GM21737 (cell line): ENCODE measurements at regions not wholly inside any gene's neighbourhood (a gene's known extent, or its start where the extent isn't known, plus 50 kb on each side); places are given as distances from the start of the nearest gene placed in this dataset.
"Not testable (repeated sequence)": the region's sequence is repeated elsewhere in the genome, so short reads cannot be mapped to it uniquely, and the experiment has no call there.

Experiments used
- ATAC-seq: cut with Tn5 transposase; IDR thresholded peaks from one replicate; pipeline ENCODE4 v1.9.1; 2021; ENCODE audit warnings: mild to moderate bottlenecking, moderate library complexity; ENCODE audit not compliant: unreplicated experiment

DNA sequence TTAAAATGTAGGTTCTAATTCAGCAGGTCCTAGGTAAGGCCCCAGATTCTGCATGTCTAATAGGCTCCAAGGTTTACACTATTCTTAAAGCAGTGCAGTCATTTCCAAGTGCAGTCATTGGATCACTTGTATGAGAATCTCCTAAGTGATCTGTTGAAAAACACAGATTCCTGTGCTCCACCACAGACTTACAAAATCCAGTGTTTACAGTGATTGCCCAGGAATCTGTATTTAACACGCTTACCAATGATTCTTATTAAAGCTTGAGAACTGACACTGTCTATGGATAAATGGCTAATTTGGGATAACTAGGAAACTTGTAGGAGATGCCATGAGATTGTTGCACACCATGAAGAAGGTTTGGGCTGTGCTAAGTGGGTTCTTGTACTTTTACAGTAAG is 104.6 kb upstream of the PLEKHG1 start:
- no peak for ATAC-seq

DNA sequence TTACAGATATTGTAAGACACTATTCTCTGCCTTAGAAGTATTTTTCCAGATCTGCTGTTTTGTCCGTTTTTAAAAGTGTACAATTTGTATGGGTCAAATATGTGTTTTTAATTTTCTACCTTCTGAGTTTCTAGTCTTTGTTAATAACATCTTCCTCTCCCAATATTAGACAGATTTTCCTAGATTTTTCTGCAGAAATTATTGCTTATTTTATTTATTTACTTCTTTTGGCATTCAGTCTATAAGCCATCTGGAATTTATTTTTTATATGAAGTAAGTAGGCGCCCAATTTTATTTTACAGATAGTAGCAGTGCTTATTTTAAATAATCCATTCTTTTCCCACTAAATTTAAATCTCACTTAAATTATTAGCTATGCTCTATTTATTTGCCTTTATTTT is 103.1 kb upstream of the PLEKHG1 start:
- ATAC-seq, result no peak

DNA sequence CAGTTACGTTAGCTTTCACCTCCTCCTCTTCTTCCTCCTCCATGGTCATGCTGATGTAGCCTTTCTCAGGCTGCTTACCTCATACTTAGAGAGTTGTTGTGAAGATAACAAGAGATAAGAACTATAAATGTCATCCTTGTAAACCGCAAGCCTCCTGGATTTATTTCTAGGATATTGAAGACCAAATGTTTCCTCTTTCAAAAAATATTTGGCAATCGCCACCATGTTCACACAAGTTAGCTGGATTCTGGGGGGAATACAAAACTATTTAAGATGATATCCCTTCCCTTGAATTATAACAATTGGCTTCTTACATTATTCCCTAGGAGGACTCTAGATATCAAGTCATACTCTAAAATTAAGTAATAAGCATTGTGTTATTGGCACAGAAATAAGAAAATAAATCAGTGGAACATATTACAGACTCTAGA is 99.8 kb upstream of the PLEKHG1 start:
- no peak for ATAC-seq

DNA sequence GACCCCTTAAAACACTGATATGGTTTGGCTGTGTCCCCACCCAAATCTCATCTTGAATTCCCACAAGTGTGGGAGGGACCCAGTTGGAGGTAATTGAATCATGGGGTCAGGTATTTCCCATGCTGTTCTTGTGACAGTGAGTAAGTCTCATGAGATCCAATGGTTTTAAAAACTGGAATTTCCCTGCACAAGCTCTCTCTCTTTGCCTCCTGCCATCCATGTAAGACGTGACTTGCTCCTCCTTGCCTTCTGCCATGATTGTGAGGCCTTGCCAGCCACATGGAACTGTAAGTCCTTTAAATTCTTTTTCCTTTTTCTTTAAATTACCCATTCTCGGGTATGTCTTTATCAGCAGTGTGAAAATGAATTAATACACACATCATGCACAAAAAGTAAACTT is 99.1 kb upstream of the PLEKHG1 start:
- ATAC-seq, result not testable (repeated sequence)

DNA sequence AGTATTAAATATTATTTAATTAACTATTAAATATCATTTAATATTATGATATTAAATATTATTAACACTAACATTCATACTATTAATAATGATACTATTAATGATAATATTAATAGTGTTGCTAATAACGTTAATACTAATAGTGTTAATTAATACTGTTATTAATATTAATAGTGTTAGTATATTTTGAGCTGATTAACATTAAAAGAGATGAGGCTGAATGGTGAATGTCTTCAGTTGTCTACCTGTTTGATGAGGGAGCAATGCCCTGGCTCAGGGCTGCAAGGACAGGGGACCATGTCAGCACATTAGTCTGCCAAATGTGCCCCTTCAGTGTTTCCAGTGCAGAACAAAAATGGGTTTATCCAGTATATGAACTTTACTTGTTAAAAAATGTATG is 96.6 kb upstream of the PLEKHG1 start:
- no peak for ATAC-seq

DNA sequence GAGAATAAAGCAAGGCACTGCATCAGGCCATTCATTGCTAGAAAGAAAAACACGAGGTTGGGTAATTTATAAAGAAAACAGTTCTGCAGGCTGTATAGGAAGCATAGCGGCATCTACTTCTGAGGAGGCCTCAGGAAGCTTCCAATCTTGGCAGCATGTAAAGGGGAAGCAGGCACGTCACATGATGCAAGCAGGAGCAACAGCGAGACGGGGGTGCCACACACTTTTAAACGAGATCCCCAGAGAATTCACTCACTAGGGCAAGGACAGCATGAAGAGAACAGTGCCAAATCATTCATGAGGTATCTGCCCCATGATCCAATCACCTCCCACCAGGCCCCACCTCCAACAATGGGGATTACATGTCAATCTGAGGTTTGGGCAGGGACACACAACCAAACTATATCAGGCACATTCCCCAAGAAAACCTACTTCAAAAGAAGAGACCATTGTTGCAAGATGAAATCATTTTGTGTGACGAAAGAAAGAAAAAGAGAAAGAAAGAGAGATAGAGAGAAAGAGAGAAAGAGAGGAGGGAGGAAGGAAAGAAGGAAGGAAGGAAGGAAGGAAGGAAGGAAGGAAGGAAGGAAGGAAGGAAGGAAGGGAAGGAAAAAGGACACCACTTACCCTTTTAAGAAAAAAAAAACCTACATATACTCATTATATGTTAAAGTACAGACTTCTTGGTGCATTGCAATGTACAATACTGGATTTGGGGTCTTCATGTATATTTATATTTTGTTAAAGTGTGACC is 95.9 kb upstream of the PLEKHG1 start:
- no peak for ATAC-seq

DNA sequence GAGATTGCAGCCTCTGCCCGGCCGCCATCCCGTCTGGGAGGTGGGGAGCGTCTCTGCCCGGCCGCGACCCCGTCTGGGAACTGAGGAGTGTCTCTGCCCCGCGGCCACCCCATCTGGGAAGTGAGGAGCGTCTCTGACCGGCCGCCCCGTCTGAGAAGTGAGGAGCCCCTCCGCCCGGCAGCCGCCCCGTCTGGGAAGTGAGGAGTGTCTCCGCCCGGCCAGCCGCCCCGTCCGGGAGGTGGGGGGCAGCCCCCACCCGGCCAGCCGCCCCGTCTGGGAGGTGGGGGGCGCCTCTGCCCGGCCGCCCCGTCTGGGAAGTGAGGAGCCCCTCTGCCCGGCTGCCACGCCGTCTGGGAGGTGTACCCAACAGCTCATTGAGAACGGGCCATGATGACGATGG is 92.3 kb upstream of the PLEKHG1 start:
- not testable (repeated sequence) for ATAC-seq

DNA sequence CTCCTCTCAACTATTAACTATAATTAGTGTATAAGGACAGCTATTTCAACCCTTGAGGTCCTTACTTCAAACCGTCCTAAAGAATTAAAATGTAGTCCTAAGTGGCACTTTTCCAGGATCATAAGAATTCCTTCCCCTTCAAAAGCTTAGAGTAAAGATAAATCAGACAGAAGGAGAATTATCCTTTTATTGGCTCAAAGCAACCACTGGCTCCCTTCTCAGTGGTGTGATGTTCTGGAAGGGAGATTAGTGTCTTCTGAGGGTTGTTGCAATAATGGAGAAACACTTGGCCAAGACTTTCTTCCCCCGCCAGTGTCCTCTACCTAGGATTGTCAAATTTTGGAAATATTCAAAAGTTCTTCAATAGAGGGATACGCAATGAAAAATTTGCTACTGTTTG is 89.1 kb upstream of the PLEKHG1 start:
- no peak for ATAC-seq

DNA sequence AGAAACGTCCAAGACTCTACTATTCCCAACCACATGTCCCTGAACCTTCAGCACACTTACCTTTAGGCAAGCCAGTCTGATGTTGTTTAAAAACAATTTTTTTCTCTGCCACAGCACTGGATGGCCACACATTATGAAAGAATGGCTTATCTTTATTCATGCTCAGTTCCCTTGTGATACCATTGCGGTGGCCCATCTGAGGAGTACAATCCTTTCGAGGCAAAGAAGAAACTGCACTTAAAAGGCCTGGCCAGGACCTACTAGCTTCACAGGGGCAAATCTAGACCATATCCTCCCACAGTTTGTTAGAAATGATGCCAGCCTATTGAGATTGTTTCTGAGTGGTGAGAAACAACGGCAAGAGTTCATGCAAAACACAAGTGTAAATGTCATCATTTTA is 88.4 kb upstream of the PLEKHG1 start:
- no peak for ATAC-seq

DNA sequence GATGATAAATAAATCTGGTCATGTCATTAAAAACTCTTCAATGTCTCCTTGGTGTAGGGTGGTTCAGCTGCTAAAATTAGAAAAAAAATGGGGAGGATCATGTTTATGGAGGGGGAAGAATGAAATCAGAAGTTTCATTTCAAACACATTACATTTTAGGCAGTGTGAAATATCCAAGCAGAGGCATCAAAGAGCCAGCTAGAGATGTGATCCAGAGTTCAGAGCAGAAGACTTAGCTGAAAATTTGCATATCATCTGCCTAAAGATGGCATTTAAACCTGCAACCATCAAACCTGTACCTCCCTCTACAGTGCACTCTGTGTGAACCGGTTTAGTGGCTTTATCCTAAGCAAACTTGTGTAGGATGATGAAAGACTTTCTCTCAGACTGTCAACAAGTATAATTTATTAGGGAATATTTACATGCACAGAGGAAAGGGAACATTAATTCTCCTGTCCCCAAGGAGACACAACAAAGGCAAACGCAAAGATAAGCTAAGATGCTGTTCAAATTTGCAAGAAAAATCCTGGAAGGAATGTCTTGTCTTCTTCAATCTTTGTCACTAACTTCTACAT is 84.8 kb upstream of the PLEKHG1 start:
- ATAC-seq, result no peak

DNA sequence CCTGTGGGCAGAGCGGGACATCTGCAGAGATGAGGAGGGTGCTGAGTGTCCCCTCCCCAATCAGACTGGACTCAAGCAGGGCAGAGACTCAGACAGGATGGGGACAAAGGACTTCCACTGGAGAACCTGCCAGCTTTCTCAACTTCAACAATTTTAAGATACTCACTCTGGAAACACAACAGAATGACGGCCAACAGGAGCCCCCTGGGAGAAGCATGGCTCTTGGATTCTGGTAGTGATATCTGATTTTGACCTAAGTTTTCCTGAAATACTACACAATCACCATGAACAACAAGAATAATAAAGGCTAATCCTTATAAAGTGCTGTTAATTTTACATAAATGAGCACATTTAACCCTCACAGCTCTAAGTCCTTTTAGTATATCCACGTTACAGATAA is 83.5 kb upstream of the PLEKHG1 start:
- ATAC-seq, result no peak

DNA sequence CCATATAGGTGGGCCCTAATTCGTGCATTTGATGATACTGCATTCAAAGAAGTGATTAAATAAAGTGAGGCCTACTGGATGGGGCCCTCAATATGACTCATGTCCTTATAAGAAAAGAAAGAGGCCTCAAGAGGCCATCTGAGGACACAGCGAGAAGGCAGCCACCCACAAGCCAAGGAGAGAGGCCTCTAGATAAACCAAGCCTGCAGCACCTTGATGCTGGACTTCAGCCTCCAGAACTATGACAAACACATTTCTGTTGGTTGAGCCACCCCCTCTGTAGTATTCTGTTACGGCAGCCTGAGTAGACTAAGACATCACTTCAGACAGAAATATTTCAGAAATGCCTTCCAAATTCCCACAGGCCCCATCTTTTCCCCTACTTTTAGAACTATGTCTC is 82.5 kb upstream of the PLEKHG1 start:
- no peak for ATAC-seq

DNA sequence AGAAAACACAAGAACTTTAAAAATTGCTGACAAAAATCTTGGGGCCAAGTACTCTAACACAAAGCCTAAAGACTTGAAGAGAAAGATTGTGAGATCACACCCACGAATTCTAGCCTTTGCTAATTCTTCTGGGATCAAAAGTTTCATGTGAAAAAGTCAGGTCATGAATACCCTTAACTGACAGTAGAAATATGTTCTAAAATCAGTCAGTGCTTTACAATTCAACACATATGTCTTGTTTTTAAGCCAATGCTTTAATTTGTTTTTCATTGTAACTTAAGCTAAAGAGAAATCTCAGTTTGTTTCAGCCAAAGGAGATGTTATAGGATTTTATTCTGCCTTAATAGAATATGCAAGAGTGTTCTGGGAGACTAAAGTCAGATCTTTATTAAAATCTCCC is 78.2 kb upstream of the PLEKHG1 start:
- no peak for ATAC-seq

DNA sequence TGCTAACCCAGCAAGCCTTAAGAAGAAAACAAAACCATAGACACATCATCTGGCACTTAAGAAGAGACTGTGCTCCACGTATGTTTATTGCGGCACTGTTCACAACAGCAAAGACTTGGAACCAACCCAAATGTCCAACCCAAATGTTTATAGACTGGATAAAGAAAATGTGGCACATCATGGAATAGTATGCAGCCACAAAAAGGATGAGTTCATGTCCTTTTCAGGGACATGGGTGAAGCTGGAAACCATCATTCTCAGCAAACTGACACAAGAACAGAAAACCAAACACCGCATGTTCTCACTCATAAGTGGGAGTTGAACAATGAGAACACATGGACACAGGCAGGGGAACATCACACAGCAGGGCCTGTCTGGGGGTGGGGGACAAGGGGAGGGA is 76.5 kb upstream of the PLEKHG1 start:
- ATAC-seq, result not testable (repeated sequence)

DNA sequence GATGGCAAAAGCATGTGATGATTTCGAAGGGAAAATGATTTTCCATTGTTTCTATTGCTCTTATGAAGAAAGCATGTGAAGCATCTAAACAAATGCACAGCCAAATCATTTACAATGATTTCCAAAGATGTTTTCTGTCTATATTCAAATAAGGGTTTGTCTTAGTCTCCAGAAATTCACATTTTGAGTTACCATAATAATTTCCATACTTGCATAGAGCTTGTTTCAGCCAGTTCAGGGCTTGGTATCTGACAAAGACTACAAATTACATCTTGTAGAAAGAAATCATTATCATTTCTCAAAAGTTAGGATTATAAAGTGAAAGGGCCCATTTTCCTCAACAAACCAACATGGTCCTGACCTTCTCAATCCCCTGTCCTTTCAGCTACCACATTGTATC is 74.4 kb upstream of the PLEKHG1 start:
- ATAC-seq, result no peak

DNA sequence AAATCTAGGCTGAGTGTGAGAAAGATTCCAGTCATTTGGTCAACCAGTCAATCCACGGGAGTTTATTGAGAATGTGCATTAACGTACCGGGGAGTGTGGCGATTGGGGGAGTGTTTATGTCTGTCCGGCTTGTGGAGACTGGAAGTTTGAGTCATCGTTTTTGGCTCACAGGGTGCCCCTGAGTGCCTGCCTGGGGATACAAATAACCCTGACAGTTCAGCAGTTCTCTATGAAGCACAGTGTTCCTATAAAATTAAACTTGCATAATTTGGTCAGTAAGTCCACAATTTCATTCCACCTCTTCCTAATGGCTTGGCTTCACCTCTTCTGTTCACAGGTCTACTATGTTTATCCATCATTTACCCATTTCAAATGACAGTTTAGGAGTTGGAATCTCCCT is 72.6 kb upstream of the PLEKHG1 start:
- no peak for ATAC-seq

DNA sequence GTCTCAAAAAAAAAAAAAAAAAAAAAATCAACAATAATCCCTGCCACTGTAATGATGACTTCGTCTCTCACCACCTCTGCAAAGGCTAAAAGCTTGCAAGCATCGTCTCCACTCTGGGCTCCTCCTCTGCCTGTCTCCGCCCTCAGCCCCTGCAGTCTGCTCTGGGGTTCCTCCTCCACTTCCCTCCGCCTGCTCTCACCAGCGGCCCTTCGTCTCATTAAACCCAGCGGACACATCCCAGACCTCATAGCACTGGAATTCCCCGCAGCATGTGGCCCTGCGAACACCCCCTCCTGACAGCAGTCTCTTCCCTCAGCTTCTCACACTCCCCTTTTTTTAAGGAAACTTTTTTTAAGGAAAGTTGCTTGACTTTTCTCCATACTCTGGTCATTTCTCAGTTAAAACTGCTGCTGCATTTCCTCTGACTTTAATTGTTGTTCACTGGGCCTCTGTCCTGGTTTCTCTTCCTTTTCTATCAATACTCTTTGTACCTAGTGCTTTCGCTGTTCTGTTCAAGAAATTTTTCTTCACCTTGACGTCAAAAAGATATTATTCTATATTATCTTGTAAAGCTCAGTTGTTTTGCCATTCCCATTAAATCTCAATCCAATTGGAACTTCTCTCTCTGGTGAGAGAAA is 70.9 kb upstream of the PLEKHG1 start:
- ATAC-seq, result no peak

DNA sequence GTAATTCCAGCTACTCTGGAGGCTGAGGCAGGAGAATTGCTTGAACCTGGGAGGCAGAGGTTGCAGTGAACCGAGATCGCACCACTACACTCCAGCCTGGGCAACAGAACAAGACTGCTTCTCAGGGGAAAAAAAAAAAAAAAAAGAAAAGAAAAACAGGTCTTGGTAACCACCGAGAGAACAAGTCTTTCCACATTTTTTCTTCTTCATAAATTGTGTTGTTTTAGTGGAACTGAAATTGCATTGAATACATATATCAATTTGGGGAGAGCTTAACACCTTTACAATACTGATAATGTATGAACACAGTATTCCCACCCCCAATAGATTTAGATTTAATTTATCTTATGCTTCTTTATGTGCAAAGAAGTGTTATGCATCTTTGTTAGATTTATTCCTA is 70.0 kb upstream of the PLEKHG1 start:
- ATAC-seq, result no peak

DNA sequence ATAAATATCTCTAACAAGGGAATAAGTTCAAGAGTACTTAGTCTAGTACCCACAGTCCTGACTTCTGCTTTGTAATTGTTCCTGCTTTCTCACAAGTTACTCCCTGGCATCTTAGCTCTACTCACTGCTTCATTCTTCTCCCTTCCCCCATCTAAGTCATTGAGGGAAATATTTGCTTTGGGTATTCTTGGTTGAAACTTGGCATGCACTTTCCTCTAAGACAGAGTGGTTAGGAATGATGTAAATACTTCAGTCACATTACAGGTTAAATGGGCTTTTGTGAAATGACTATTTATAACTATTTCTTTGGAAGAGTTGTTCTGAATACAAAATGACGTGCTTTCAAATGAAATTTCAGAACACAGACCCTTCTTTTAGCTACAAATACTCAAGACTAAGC is 67.7 kb upstream of the PLEKHG1 start:
- no peak for ATAC-seq

DNA sequence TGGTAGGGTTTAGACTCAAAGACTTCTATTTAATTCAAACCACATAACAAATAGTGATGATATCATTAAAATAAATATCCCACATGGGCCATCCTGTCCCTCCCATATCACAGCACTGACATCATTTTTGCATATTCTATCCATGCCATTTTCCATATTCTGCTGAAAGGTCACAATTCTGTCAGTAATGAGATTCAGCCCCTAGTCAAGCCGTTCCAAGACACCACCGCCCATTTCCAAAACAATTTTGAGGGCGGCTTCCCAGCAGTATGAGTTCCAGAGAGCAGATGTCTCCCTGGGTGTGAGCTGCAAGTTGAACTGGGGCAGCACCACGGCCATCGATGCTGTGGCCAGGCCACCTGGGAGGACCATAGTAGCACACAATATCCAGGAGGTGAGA is 65.1 kb upstream of the PLEKHG1 start:
- no peak for ATAC-seq

DNA sequence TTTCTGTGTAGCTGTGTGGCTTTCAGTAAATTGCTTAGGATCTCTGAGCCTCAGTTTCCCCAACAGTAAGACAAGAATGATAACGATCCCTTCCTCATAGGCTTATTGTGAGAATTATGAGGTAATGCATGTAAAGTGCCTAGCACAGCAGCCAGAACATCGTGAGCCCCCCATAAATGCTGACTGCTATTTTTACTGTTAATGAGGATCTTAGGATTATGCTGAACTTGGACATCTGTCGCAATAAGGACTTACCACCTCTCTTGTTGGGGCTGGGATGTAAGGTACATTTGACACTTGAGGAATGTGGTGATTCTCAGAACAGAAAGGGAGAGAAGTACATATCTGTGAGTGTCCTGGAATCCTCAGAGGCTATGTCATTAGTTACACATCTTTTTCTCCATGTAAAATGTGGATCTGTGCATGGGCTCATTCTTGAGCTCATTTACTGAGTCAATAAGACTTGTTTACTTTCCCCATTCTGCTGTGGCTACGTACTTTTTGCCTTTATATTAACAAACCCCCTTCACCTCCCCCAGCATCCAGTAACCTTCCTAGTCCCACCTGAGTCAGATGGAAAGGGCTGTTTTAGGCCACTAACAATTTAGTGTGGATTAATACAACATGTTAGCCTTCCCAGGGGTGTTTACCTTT is 64.4 kb upstream of the PLEKHG1 start:
- ATAC-seq, result no peak

DNA sequence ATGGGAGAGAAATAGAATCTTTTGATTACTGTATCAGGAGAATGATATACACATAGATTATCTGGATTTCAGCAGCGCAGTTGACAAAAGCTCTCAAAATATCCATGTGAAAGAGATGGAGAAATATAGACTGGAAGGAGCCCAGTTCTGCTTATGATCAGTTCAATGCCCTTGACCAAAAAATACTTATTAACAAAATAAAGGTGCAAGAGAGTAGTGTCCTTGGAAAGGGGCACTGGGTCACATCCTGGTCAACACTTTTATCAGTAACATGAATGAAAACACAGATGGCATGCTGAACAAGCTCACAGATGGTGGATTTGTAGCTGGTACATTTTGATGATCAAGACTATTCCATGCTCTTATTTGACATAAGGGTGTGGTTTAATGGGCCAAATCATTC is 63.9 kb upstream of the PLEKHG1 start:
- no peak for ATAC-seq
